WI38 (cell line): ENCODE measurements at regions not wholly inside any gene's neighbourhood (a gene's known extent, or its start where the extent isn't known, plus 50 kb on each side); places are given as distances from the start of the nearest gene placed in this dataset.

Experiments
- H3K4me3 ChIP-seq: 2 replicates; pipeline ENCODE4 v1.5.1; 2011; ENCODE audit warnings: low read depth, mild to moderate bottlenecking, control low read depth, low read length
- CTCF ChIP-seq: IDR thresholded peaks from 2 replicates; pipeline ENCODE4 v1.5.1; 2012; ENCODE audit warnings: low read depth, mild to moderate bottlenecking, control low read depth, low read length

- H3K4me3 ChIP-seq = no peak overlapping the region
- TF ChIP-seq CTCF = no peak
Measured at GRCh38 chrX:39767446-39767845, 330.3 kb downstream of the BCOR start.

- TF ChIP-seq CTCF = no peak
- no peak overlapping the region for H3K4me3 ChIP-seq
Measured at GRCh38 chrX:39769748-39770147, 328.0 kb downstream of the BCOR start.

GRCh38 chrX:39771089-39771488 lies 326.7 kb downstream of the BCOR start:
- no peak overlapping the region for H3K4me3 ChIP-seq
- no peak for TF ChIP-seq CTCF

- H3K4me3 ChIP-seq = no peak overlapping the region
- no peak for TF ChIP-seq CTCF
Measured at GRCh38 chrX:39772057-39772832, 325.5 kb downstream of the BCOR start.

GRCh38 chrX:39773150-39773549 lies 324.6 kb downstream of the BCOR start:
- no peak overlapping the region for H3K4me3 ChIP-seq
- no peak for TF ChIP-seq CTCF

- no peak overlapping the region for H3K4me3 ChIP-seq
- no peak for TF ChIP-seq CTCF
Measured at GRCh38 chrX:39773923-39774773, 323.6 kb downstream of the BCOR start.

- no peak for TF ChIP-seq CTCF
- H3K4me3 ChIP-seq = no peak overlapping the region
Measured at GRCh38 chrX:39774774-39775328, 322.9 kb downstream of the BCOR start.
